Tibial nerve (tissue), 4 donors: ENCODE measurements at regions not wholly inside any gene's neighbourhood (a gene's known extent, or its start where the extent isn't known, plus 50 kb on each side); places are given as distances from the start of the nearest gene placed in this dataset.
A peak's percentile ranks its signal among the peaks of the same experiment; 100 is the strongest.

ENCODE experiments used
- DNase-seq, 2 donors: peaks; one replicate each; pipeline ENCODE4 v3.0.0-alpha.2; 2019; ENCODE audit warnings: low spot score in 2 of 2
- H3K27ac ChIP-seq, 4 donors: fragments of 200-600 bp; sonication (generic) in 3 of 4; one replicate each; pipeline ENCODE4 v1.5.1; 2017 to 2019; ENCODE audit warnings: mild to moderate bottlenecking in 1 of 4
- H3K27me3 ChIP-seq, 2 donors: fragments of 200-600 bp; sonication (generic) in 1 of 2; one replicate each; pipeline versions ENCODE4 v1.5.1 to v1.6.0; 2017 to 2019
- H3K36me3 ChIP-seq, 3 donors: fragments of 200-600 bp; sonication (generic); one replicate each; pipeline ENCODE4 v1.5.1; 2018 to 2019
- H3K4me1 ChIP-seq, 4 donors: fragments of 200-600 bp; sonication (generic) in 3 of 4; one replicate each; pipeline ENCODE4 v1.5.1; 2017 to 2019
- H3K4me3 ChIP-seq, 4 donors: fragments of 200-600 bp; sonication (generic) in 3 of 4; one replicate each; pipeline ENCODE4 v1.5.1; 2017 to 2019; ENCODE audit warnings: mild to moderate bottlenecking in 1 of 4, moderate library complexity in 1 of 4
- H3K9me3 ChIP-seq, 4 donors: fragments of 200-600 bp; sonication (generic) in 3 of 4; one replicate each; pipeline ENCODE4 v1.5.1; 2017 to 2019
- EP300 ChIP-seq, 2 donors: sonication (generic); formaldehyde crosslinking; IDR thresholded peaks; one replicate each; pipeline ENCODE4 v1.6.1; 2017; ENCODE audit warnings: antibody characterized with exemption in 2 of 2, mild to moderate bottlenecking in 1 of 2
- POLR2A ChIP-seq, 2 donors: fragments of 450-650 bp; IDR thresholded peaks; one replicate each; pipeline ENCODE4 v1.6.1; 2017; ENCODE audit warnings: antibody characterized with exemption in 2 of 2, mild to moderate bottlenecking in 2 of 2, moderate library complexity in 2 of 2
- WGBS, 2 donors: methylation state at CpG; one replicate each; pipeline ENCODE4 v1.1.5; 2018; 5-methylcytosine and 5-hydroxymethylcytosine counted together
- TF ChIP-seq, protein P1 (sequence below), 5 experiments: fragments of 200-600 bp in 3 of 5; fragments of 450-650 bp in 2 of 5; sonication (generic) in 3 of 5; IDR thresholded peaks; one replicate each; pipeline ENCODE4 v1.5.1; 2016 to 2019; ENCODE audit warnings: antibody characterized with exemption in 5 of 5, mild to moderate bottlenecking in 3 of 5, moderate library complexity in 2 of 5

DNA sequence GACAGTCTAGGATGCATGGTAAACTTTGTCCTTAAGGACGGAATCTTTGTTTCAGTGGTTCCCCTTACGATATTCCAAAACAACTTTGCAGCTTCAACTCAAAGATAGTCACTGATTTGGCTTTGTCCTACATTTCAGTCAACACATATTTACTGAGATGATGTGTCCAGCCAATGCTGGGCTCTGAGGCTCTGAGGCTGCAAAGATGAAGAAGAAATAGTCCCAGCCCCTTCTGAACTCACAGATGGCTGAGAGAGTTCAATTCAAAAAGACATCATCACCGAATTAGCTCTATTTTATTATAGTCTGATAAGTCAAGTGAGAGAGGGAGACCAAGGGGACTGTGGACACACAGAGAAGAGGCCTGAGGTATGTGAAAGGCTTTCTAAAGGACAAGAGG is 544.0 kb downstream of the ACTL7B start:
- Histone ChIP-seq H3K36me3 (no peaks in the 10 kb centered on the region), H3K4me1 (no peaks in the 10 kb centered on the region), H3K27ac (no peak overlapping the region), H3K9me3 (peaks cover 0 to under 1% (median 0%) of the 10 kb centered on the region in 4 donors), H3K4me3 (no peak overlapping the region), H3K27me3 (no peaks in the 10 kb centered on the region)
- TF ChIP-seq EP300 (IDR thresholded peaks at IDR 0.05) (no peak), POLR2A (IDR thresholded peaks at IDR 0.05) (no peak)
- TF ChIP-seq, protein P1, sequence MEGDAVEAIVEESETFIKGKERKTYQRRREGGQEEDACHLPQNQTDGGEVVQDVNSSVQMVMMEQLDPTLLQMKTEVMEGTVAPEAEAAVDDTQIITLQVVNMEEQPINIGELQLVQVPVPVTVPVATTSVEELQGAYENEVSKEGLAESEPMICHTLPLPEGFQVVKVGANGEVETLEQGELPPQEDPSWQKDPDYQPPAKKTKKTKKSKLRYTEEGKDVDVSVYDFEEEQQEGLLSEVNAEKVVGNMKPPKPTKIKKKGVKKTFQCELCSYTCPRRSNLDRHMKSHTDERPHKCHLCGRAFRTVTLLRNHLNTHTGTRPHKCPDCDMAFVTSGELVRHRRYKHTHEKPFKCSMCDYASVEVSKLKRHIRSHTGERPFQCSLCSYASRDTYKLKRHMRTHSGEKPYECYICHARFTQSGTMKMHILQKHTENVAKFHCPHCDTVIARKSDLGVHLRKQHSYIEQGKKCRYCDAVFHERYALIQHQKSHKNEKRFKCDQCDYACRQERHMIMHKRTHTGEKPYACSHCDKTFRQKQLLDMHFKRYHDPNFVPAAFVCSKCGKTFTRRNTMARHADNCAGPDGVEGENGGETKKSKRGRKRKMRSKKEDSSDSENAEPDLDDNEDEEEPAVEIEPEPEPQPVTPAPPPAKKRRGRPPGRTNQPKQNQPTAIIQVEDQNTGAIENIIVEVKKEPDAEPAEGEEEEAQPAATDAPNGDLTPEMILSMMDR (IDR thresholded peaks at IDR 0.05): no peak
- no peak for DNase-seq
- 83 to 86% methylated on average over 3 of the region's 3 CpGs for WGBS, 2 donors

DNA sequence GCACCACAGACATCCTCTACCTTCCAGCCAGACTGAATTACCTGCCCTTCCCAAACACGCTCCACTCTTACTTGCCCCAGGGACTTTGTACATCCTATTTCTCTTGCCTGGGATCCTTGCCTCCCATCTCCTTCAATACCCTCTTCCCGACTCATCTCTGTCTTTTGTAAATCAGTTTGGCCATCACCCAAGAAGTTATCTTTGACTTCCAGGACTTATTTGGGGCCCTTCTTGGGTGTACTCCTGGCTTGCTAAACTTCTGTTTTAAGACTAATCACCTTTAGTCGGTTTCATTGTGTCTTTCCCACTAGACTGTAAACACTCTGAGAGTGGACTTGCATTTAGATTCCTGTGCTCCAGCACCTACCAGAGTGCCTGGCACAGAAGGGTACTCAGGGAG is 545.6 kb downstream of the ACTL7B start:
- Histone ChIP-seq H3K4me3 (no peak overlapping the region), H3K36me3 (no peaks in the 10 kb centered on the region), H3K4me1 (no peaks in the 10 kb centered on the region), H3K9me3 (peaks cover 0 to 4% (median 0%) of the 10 kb centered on the region in 4 donors), H3K27me3 (no peaks in the 10 kb centered on the region), H3K27ac (no peak overlapping the region)
- no peak for DNase-seq
- 74 to 75% methylated on average over 3 of the region's 3 CpGs for WGBS, 2 donors
- TF ChIP-seq POLR2A (IDR thresholded peaks at IDR 0.05): no peak

DNA sequence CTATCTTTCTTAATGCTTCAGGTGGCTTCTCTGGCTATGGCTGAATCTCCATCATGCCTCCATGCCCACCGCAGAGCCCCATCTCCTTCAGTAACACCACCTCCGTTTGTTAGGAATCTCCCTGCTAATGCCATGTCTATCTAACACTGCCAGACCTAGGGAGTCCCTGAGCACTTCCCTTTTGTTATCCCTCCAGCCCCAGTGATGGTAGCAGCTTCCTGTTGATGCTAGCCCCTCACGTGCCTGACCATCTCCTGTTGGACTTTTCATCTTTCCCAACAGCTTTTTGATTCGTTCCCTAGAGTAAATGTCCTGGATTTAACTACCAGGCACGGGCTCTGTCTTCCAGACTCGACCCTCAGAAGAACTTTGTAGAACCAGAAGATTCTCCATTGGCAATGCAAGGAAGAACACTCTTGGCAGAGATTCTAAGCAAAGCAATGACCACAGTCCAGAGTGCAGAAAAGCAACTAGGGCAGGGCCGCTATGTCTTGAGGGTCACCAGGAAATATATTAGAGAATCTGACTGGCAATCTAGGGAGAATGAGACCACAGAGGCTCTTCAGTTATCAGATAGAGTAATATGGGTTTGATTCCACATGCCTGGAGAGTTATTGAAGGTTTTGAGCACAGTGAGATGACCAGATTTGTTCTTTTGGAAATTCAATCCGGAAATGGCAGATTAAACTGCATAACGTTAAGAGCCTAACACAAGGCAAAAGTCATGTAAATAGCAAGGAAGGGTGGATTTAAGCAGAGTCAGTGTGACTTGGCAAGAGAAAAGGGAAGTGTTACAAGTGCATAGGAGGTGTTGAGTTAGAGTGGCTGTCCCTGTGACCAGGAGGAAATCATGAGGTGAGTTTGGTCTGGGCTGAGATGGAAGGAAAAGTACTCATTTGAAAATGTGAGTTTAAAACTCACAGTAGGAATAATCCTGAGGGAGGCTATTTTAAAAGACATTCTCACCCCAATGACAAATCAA is 555.2 kb downstream of the ACTL7B start:
- no peak for TF ChIP-seq EP300 (IDR thresholded peaks at IDR 0.05)
- TF ChIP-seq, protein P1 (IDR thresholded peaks at IDR 0.05): no peak
- no peak for TF ChIP-seq POLR2A (IDR thresholded peaks at IDR 0.05)
- peak in 1 of 2 donors; percentile 7 for DNase-seq
- Histone ChIP-seq H3K36me3 (no peaks in the 10 kb centered on the region), H3K27me3 (no peaks in the 10 kb centered on the region), H3K4me3 (no peak overlapping the region), H3K4me1 (peaks cover 0 to 5% (median 1%) of the 10 kb centered on the region in 4 donors), H3K9me3 (peaks cover 0 to 3% (median 0%) of the 10 kb centered on the region in 4 donors), H3K27ac (no peak overlapping the region)
- 70% methylated on average over 9 of the region's 9 CpGs for WGBS, 2 donors

DNA sequence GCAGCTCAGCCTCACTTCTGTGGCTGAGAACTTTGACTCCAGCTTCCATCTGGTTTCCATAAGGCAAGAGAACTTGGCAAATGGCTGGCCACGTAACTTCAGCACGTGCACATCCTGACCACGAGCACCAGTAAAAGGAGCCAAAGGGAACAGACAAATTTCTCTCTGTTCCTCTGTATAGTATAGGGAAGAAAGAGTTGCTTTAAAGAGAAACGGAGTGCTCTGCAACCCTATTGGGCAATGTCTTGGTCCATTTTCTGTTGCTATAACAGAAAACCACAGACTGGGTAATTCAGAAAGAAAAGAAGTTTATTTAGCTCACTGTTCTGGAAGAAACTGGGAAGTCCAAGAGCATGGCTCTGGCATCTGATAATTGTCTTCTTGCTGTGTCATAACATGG is 558.7 kb downstream of the ACTL7B start:
- Histone ChIP-seq H3K27ac (peak overlapping the region in 2 of 4 donors; percentile 49 to 53), H3K27me3 (no peaks in the 10 kb centered on the region), H3K9me3 (peaks cover 0 to 3% (median 0%) of the 10 kb centered on the region in 4 donors), H3K4me3 (no peak overlapping the region), H3K36me3 (no peaks in the 10 kb centered on the region), H3K4me1 (peaks cover 0 to 5% (median 1%) of the 10 kb centered on the region in 4 donors)
- TF ChIP-seq POLR2A (IDR thresholded peaks at IDR 0.05) (no peak), EP300 (IDR thresholded peaks at IDR 0.05) (peak; percentile 56 to 89)
- TF ChIP-seq, protein P1 (IDR thresholded peaks at IDR 0.05): no peak
- WGBS, 2 donors: 42 to 49% methylated on average over 4 of the region's 4 CpGs
- DNase-seq: peak; percentile 57 to 74

DNA sequence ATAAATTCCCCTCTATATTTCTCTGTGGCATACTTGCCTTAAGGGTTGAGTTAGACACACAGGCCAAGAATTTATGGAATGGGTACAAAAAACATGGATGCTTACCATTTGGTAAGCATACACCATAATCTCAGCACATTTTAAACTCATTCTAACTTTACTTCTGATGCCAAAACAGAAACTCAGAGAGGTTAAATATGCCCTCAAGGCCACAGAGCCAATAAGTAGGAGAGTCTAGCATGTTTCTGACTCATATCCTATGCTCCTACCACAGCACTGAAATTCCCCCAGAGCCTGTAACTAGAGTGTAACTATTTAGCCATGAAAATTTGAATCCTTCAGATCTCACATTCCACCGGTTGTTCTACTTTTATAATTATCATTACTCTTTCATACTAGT is 559.7 kb downstream of the ACTL7B start:
- no peaks in the 10 kb centered on the region for H3K36me3 ChIP-seq
- no peak overlapping the region for H3K4me3 ChIP-seq
- H3K27ac ChIP-seq: peak overlapping the region in 1 of 4 donors; percentile 49
- no peak for DNase-seq
- H3K9me3 ChIP-seq: peaks cover 0 to 3% (median 0%) of the 10 kb centered on the region in 4 donors
- H3K27me3 ChIP-seq: no peaks in the 10 kb centered on the region
- H3K4me1 ChIP-seq: peaks cover 0 to 5% (median 1%) of the 10 kb centered on the region in 4 donors
- WGBS, 2 donors: 86 to 90% methylated on average over 1 of the region's 1 CpG
- TF ChIP-seq, protein P1 (IDR thresholded peaks at IDR 0.05): no peak
- TF ChIP-seq POLR2A (IDR thresholded peaks at IDR 0.05): no peak
- no peak for TF ChIP-seq EP300 (IDR thresholded peaks at IDR 0.05)
